ENCODE measurements at regions not wholly inside any gene's neighbourhood (a gene's known extent, or its start where the extent isn't known, plus 50 kb on each side); places are given as distances from the start of the nearest gene placed in this dataset.

DNA sequence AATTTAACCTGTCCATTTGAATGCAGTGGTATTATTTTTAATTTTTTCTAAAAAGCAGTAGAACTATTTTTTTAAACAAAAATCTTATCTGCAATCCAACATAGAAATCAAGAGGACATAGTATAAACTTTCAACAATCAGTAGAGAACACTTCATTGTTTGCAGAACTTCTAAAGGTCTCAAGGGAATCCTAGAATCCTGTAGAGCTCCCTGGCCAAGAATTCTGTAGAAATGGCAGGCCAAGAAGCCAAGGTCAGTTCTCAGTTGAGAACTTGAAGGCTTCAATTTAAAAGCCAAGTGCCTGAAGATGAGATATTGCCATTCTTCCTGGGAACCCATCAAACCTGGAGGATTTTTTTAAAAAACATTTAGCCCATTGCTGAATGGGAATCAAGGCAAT, 199.2 kb upstream of the KLF4 start:
- DNase-seq (ENCODE audit: low spot score) (no peak), ATAC-seq (ENCODE audit: low read depth) (no peak)
- no peak overlapping the region for H3K4me3 ChIP-seq (ENCODE audit: severe bottlenecking)
- no peak overlapping the region for H3K27ac ChIP-seq (ENCODE audit: poor library complexity, severe bottlenecking)
- H3K27me3 ChIP-seq (ENCODE audit: insufficient read depth, poor library complexity, severe bottlenecking), result no peaks in the 10 kb centered on the region
- no peaks in the 10 kb centered on the region for H3K9me3 ChIP-seq (ENCODE audit: severe bottlenecking)
- no peak for TF ChIP-seq CTCF (IDR thresholded peaks at IDR 0.05; ENCODE audit: poor library complexity, severe bottlenecking)
- no peaks in the 10 kb centered on the region for H3K36me3 ChIP-seq (ENCODE audit: low read depth)
- H3K4me1 ChIP-seq (ENCODE audit: insufficient read depth, poor library complexity, severe bottlenecking), result no peaks in the 10 kb centered on the region

DNA sequence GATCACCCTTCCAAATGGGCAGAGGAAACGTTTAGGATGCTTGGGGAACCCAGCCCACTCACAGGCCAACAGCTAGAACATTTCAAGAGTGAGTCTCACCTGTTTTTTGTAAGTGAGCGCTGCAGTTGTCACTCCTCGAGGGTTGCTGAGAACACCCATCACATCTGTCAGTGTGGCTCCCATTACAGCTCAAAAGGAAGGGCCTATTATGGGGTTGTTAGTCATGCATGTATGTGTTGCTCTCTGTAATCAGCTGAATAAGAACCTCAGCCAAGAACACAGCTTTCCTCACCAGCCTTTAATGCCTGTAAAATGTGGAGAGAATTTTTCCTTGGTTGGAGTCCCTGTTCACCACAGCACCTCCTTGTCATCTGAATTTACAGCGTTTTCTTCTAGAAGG, 196.3 kb upstream of the KLF4 start:
- ATAC-seq (ENCODE audit: low read depth) (no peak), DNase-seq (ENCODE audit: low spot score) (no peak)
- no peaks in the 10 kb centered on the region for H3K4me1 ChIP-seq (ENCODE audit: insufficient read depth, poor library complexity, severe bottlenecking)
- TF ChIP-seq CTCF (IDR thresholded peaks at IDR 0.05; ENCODE audit: poor library complexity, severe bottlenecking), result no peak
- H3K9me3 ChIP-seq (ENCODE audit: severe bottlenecking), result no peaks in the 10 kb centered on the region
- no peaks in the 10 kb centered on the region for H3K27me3 ChIP-seq (ENCODE audit: insufficient read depth, poor library complexity, severe bottlenecking)
- H3K4me3 ChIP-seq (ENCODE audit: severe bottlenecking), result no peak overlapping the region
- no peak overlapping the region for H3K27ac ChIP-seq (ENCODE audit: poor library complexity, severe bottlenecking)
- H3K36me3 ChIP-seq (ENCODE audit: low read depth), result no peaks in the 10 kb centered on the region

DNA sequence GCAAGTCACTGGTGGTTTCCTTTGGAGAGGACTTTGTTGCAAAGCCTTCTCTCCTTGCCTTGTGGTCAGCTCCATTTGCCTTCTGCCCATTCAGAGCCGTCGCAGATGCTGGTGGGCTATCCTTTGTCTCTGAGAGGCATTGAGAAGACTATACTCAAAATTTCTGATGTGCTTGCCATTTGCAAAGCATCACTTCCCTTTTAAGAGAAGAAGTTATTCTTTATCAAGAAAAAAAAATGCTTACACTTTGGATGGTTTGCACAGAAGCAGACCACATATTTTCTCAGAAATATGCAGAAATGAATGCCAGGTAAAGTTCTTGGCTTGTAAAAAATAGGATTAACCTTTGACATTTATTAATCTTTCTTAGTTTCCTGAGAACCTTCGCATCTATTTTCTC, 195.8 kb upstream of the KLF4 start:
- Histone ChIP-seq H3K27me3 (ENCODE audit: insufficient read depth, poor library complexity, severe bottlenecking) (no peaks in the 10 kb centered on the region), H3K4me1 (ENCODE audit: insufficient read depth, poor library complexity, severe bottlenecking) (no peaks in the 10 kb centered on the region), H3K4me3 (ENCODE audit: severe bottlenecking) (no peak overlapping the region), H3K9me3 (ENCODE audit: severe bottlenecking) (no peaks in the 10 kb centered on the region), H3K27ac (ENCODE audit: poor library complexity, severe bottlenecking) (no peak overlapping the region), H3K36me3 (ENCODE audit: low read depth) (no peaks in the 10 kb centered on the region)
- no peak for DNase-seq (ENCODE audit: low spot score)
- no peak for ATAC-seq (ENCODE audit: low read depth)
- no peak for TF ChIP-seq CTCF (IDR thresholded peaks at IDR 0.05; ENCODE audit: poor library complexity, severe bottlenecking)

GRCh38 chr9:107684224-107684623, 194.7 kb upstream of the KLF4 start:
- H3K27me3 ChIP-seq (ENCODE audit: insufficient read depth, poor library complexity, severe bottlenecking), result no peaks in the 10 kb centered on the region
- no peak for TF ChIP-seq CTCF (IDR thresholded peaks at IDR 0.05; ENCODE audit: poor library complexity, severe bottlenecking)
- ATAC-seq (ENCODE audit: low read depth) (no peak), DNase-seq (ENCODE audit: low spot score) (no peak)
- no peaks in the 10 kb centered on the region for H3K9me3 ChIP-seq (ENCODE audit: severe bottlenecking)
- H3K36me3 ChIP-seq (ENCODE audit: low read depth), result no peaks in the 10 kb centered on the region
- no peak overlapping the region for H3K4me3 ChIP-seq (ENCODE audit: severe bottlenecking)
- H3K4me1 ChIP-seq (ENCODE audit: insufficient read depth, poor library complexity, severe bottlenecking), result no peaks in the 10 kb centered on the region
- no peak overlapping the region for H3K27ac ChIP-seq (ENCODE audit: poor library complexity, severe bottlenecking)

- H3K9me3 ChIP-seq (ENCODE audit: severe bottlenecking), result no peaks in the 10 kb centered on the region
- no peaks in the 10 kb centered on the region for H3K4me1 ChIP-seq (ENCODE audit: insufficient read depth, poor library complexity, severe bottlenecking)
- no peak for ATAC-seq (ENCODE audit: low read depth)
- H3K27me3 ChIP-seq (ENCODE audit: insufficient read depth, poor library complexity, severe bottlenecking), result no peaks in the 10 kb centered on the region
- no peak for DNase-seq (ENCODE audit: low spot score)
- no peak overlapping the region for H3K27ac ChIP-seq (ENCODE audit: poor library complexity, severe bottlenecking)
- no peak overlapping the region for H3K4me3 ChIP-seq (ENCODE audit: severe bottlenecking)
- H3K36me3 ChIP-seq (ENCODE audit: low read depth), result no peaks in the 10 kb centered on the region
- no peak for TF ChIP-seq CTCF (IDR thresholded peaks at IDR 0.05; ENCODE audit: poor library complexity, severe bottlenecking)
These were observed 194.0 kb upstream of the KLF4 start for GRCh38 chr9:107683566-107683965.

All from RWPE2 (cell line).